ENCODE measurements at regions not wholly inside any gene's neighbourhood (a gene's known extent, or its start where the extent isn't known, plus 50 kb on each side); places are given as distances from the start of the nearest gene placed in this dataset.

- TF ChIP-seq EZH2 (IDR thresholded peaks at IDR 0.05; ENCODE audit: borderline replicate concordance, insufficient read depth, low read depth, low read length, poor library complexity, severe bottlenecking): no peak
- no peak for TF ChIP-seq CTCF (IDR thresholded peaks at IDR 0.05)
- no peak overlapping the region for H3K4me3 Mint-ChIP-seq
Measured at GRCh38 chr2:107621186-107622165, 205.2 kb upstream of the RGPD4 start.

DNA sequence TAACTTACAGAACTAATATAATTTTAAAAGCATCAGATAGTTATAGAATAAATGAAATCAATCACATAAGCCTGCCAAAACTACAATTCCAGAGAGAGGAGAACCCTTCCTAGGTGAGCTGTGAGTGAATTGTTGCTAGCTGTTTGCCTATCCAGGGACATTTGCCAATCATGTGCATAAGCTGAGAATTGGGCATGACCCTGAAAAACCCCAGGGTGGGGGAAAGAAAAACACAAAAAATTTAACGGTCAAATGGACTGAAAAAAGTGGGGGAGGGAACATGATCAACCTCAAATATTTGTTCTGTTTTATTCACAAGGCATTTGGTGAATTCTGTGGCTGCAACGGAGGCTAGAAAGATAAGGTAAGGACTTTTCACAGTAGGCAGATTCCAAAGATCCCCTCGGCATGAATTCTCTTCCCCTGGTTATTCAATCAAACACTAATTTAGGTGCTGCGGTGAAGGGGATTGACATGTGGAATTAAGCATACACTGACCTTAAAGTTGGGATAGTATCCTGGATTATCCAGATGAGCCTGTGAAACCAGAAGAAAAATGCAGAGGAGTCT is 203.9 kb upstream of the RGPD4 start:
- Histone ChIP-seq H3K27ac (ENCODE audit: low read length in 2 of 2) (no peak overlapping the region), H3K9me3 (ENCODE audit: control extremely low read depth in 1 of 3, control insufficient read depth in 2 of 3, insufficient read depth in 1 of 3, low read length in 2 of 3) (peaks cover 0 to 7% (median 3%) of the 10 kb centered on the region in 3 donors), H2AFZ (ENCODE audit: insufficient read depth, low read depth, low read length, poor library complexity, severe bottlenecking) (no peak overlapping the region), H3K27me3 (replicated peaks in 1 of 4; ENCODE audit: control extremely low read depth in 1 of 4, control insufficient read depth in 3 of 4, insufficient read depth in 4 of 4, low read length in 3 of 4) (no peaks in the 10 kb centered on the region), H3K36me3 (replicated peaks in 1 of 2; ENCODE audit: control extremely low read depth in 1 of 2, control insufficient read depth in 1 of 2, extremely low read depth in 1 of 2, insufficient read depth in 2 of 2, low read length in 1 of 2) (no peaks in the 10 kb centered on the region), H3K4me1 (ENCODE audit: control insufficient read depth in 2 of 2, insufficient read depth in 2 of 2, low read length in 2 of 2) (no peaks in the 10 kb centered on the region), H3K4me3 (ENCODE audit: control extremely low read depth in 1 of 5, extremely low read depth in 1 of 5, insufficient read depth in 1 of 5, low read depth in 2 of 5, low read length in 4 of 5) (no peak overlapping the region), H3K9ac (ENCODE audit: low read length) (no peak overlapping the region), H3K4me2 (replicated peaks; ENCODE audit: low read depth, low read length, poor library complexity, severe bottlenecking) (no peak overlapping the region), H3K79me2 (ENCODE audit: control insufficient read depth, insufficient read depth, low read length) (no peaks in the 10 kb centered on the region), H4K20me1 (ENCODE audit: control insufficient read depth, insufficient read depth, low read length, poor library complexity, severe bottlenecking) (no peaks in the 10 kb centered on the region)
- Mint-ChIP-seq H3K4me1 (no peaks in the 10 kb centered on the region), H3K9me3 (ENCODE audit: insufficient read depth) (peaks cover 4% of the 10 kb centered on the region), H3K27me3 (no peaks in the 10 kb centered on the region), H3K4me3 (no peak overlapping the region), H3K27ac (no peak overlapping the region)
- intact Hi-C loops (cut with micrococcal nuclease): no loop called here
- ChIA-PET POLR2A (no interaction called here), CTCF (no interaction called here)
- TF ChIP-seq CTCF (IDR thresholded peaks at IDR 0.05): no peak
- TF ChIP-seq EZH2 (IDR thresholded peaks at IDR 0.05; ENCODE audit: borderline replicate concordance, insufficient read depth, low read depth, low read length, poor library complexity, severe bottlenecking): no peak
- no peak for DNase-seq
- WGBS (ENCODE audit: insufficient coverage): 100% methylated on average over 1 of the region's 4 CpGs
- ATAC-seq (ENCODE audit: low read depth): no peak

More at GRCh38 chr2:107621186-107622165, 205.2 kb upstream of the RGPD4 start:
- Histone ChIP-seq H3K27ac (ENCODE audit: low read length in 2 of 2) (no peak overlapping the region), H3K4me2 (replicated peaks; ENCODE audit: low read depth, low read length, poor library complexity, severe bottlenecking) (no peak overlapping the region), H3K27me3 (replicated peaks in 1 of 4; ENCODE audit: control extremely low read depth in 1 of 4, control insufficient read depth in 3 of 4, insufficient read depth in 4 of 4, low read length in 3 of 4) (no peaks in the 10 kb centered on the region), H4K20me1 (ENCODE audit: control insufficient read depth, insufficient read depth, low read length, poor library complexity, severe bottlenecking) (no peaks in the 10 kb centered on the region), H3K79me2 (ENCODE audit: control insufficient read depth, insufficient read depth, low read length) (no peaks in the 10 kb centered on the region), H3K36me3 (replicated peaks in 1 of 2; ENCODE audit: control extremely low read depth in 1 of 2, control insufficient read depth in 1 of 2, extremely low read depth in 1 of 2, insufficient read depth in 2 of 2, low read length in 1 of 2) (no peaks in the 10 kb centered on the region), H2AFZ (ENCODE audit: insufficient read depth, low read depth, low read length, poor library complexity, severe bottlenecking) (no peak overlapping the region), H3K9me3 (ENCODE audit: control extremely low read depth in 1 of 3, control insufficient read depth in 2 of 3, insufficient read depth in 1 of 3, low read length in 2 of 3) (peaks cover 2 to 7% (median 3%) of the 10 kb centered on the region in 3 donors), H3K9ac (ENCODE audit: low read length) (no peak overlapping the region), H3K4me1 (ENCODE audit: control insufficient read depth in 2 of 2, insufficient read depth in 2 of 2, low read length in 2 of 2) (no peaks in the 10 kb centered on the region), H3K4me3 (ENCODE audit: control extremely low read depth in 1 of 5, extremely low read depth in 1 of 5, insufficient read depth in 1 of 5, low read depth in 2 of 5, low read length in 4 of 5) (no peak overlapping the region)
- ChIA-PET CTCF (no interaction called here), POLR2A (no interaction called here)
- H3K27me3 Mint-ChIP-seq: no peaks in the 10 kb centered on the region
- H3K27ac Mint-ChIP-seq: no peak overlapping the region
- intact Hi-C loops (cut with micrococcal nuclease): no loop called here
- WGBS (ENCODE audit: insufficient coverage): 93% methylated on average over 2 of the region's 5 CpGs
- H3K9me3 Mint-ChIP-seq (ENCODE audit: insufficient read depth): peaks cover 6% of the 10 kb centered on the region
- ATAC-seq (ENCODE audit: low read depth) (no peak), DNase-seq (no peak)
- H3K4me1 Mint-ChIP-seq: no peaks in the 10 kb centered on the region

All from B cell (primary cell).